GM19239 (cell line): ENCODE measurements at regions not wholly inside any gene's neighbourhood (a gene's known extent, or its start where the extent isn't known, plus 50 kb on each side); places are given as distances from the start of the nearest gene placed in this dataset.

ENCODE experiments used
- DNase-seq: peaks from one replicate; pipeline ENCODE4 v3.0.0; 2011; ENCODE audit warnings: low spot score; ENCODE audit not compliant: insufficient read length
- FAIRE-seq: peaks from 2 replicates; lab custom pipeline; 2011; peaks lifted over from hg19 to GRCh38; lab: Jason Lieb, UNC

DNA sequence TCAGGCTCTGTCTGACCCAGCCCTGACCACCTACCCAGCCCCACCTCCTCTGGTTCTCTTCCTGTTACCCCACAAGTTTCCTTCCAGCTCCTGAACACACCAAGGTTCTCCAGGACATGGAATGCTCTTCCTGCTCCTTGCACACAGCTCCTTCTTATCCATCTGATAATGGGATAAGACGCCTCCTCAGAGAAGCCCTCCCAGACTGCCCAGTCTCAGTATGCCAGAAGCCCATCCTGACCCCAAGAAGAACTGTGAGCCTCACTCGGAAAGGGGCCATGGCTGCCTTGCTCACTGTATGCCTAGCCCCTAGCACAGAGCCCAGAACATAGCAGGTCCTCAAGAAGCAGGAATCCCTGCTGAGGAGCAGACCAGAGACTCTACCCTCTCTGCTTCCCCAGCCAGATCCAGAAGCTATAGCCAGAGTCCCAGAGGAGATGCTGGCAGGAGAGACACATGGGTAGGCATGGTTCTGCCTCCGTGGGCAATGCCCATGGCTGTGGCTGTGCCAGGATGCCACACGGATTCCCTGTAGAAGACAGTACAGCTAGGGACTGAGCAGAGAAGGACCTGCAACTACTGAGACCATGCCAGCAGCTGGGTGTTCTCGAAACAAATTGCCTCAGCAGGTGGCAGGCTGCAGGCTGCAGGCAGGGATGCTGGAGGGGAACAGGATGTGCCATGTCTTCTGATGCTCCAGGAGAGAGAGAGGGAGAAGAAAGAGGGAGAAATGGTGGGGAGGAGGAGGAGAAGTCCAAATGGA lies 74.0 kb upstream of the LINGO1 start:
- no peak for DNase-seq

DNA sequence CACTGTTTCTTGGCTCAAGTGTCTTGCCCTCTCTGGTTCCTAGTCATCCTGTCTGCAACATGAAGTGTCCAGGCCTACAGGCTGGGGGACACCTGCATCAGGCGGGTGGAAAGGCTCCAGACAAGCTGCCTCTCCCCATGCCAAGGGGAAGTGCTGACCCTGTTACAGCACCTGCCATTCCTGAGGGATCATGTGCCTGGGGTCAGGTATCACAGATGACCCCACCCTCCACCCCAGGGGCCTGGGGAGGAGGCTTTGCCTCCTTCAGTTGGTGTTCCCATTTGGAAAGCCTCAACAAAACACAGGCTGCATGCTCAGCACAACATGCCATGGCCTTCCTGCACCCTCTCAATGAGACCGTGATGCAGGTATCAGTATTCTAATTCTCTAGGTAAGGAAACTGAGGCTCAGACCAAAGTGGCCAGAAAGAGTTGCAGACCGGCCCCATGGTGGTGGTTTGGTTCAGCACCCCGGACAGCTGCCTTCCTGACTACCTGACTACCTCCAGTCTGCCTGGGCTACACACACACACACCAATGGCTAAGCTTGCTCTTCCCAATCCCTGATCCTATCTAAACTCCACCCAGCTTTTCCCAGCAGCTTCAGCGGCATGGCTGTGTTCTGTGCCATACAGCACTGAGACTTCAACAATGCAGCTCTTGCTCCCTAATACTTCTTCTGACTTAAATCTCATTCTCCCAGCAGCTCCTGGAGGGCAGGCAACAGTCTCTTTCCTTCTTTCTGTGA lies 69.7 kb upstream of the LINGO1 start:
- DNase-seq (peak; percentile 28), FAIRE-seq (no peak)

More for the DNA sequence above, 74.0 kb upstream of the LINGO1 start:
- FAIRE-seq, result no peak

GRCh38 chr15:77698481-77698880 lies 65.8 kb upstream of the LINGO1 start:
- no peak for FAIRE-seq

GRCh38 chr15:77697893-77698292 lies 65.2 kb upstream of the LINGO1 start:
- FAIRE-seq, result no peak
- no peak for DNase-seq

More at GRCh38 chr15:77698481-77698880, 65.8 kb upstream of the LINGO1 start:
- no peak for DNase-seq

DNA sequence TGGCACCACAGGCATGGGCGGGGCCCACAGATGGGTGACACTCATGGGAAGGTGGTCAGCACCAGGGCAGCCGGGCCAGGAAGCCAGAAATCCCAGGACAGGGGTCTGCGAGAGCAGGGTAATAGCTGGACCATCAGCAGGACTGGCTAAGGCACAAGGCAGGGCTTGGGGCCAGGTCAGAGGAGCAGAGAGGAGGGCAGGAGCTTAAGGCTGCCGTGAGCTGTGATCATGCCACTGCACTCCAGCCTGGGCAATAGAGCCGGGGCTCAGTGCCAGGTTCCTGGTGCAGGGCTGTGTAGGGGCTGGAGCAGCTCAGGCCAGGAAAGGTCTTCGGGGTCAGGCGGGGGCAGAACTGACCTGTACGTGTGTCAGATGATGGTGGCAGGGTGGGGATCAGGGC lies 64.2 kb upstream of the LINGO1 start:
- no peak for FAIRE-seq
- DNase-seq, result no peak

DNA sequence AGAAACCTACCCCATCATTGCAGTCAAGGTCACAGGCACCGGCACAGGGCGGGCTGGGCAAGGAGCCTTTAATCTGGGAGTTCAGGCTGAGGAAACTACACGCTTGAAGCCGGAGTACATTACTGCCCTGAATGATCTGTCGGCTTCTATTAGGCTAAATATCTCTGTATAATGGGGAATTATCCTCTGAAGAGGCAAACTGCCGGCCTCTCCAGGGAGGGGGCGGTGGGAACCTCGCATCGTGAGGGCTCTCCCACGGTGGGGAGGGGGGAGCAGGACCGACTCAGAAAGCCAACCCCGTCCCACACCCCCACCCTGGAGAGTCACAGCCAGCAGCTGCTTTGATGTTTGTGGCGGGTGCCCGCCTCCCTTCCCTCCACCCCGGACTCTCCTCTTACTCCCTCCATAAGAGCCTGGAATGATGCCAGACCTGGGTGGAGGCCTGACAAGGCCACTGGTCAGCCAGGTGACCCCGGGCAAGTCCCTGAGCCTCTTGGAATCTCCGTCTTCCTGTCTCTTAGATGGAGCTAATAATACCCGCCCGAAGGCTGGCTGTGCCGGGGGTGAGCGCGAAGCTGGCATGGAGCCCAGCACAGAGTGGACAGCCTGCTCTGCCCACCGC lies 63.4 kb upstream of the LINGO1 start:
- DNase-seq (no peak), FAIRE-seq (no peak)

- no peak for DNase-seq
- FAIRE-seq, result no peak
Observed at GRCh38 chr15:77695548-77695947, 62.8 kb upstream of the LINGO1 start.

DNA sequence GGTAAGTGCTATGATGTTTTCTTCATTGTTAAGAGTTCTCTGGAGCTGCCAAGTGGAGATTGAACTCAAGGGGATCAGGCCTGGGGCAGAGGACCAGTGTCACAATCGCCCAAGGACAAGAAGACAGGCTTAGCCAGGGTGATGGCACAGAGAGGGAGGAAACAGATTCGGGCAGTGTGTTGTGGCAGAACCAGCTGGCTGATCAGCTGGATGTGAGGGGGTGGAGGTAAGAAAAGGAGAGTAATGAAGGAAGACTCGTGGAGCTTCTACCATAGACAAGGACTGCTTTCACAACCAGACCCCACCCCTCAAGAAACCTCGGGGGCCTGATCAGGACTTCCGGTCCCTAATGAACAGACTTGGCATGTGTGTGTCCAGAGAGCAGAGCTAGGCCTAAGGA lies 60.9 kb upstream of the LINGO1 start:
- DNase-seq, result no peak
- no peak for FAIRE-seq

GRCh38 chr15:77692614-77693013 lies 59.9 kb upstream of the LINGO1 start:
- DNase-seq (no peak), FAIRE-seq (no peak)

GRCh38 chr15:77691607-77692006 lies 58.9 kb upstream of the LINGO1 start:
- DNase-seq (no peak), FAIRE-seq (no peak)

GRCh38 chr15:77689821-77690220 lies 57.1 kb upstream of the LINGO1 start:
- no peak for DNase-seq
- FAIRE-seq, result no peak

GRCh38 chr15:77688693-77689092 lies 56.0 kb upstream of the LINGO1 start:
- FAIRE-seq (no peak), DNase-seq (no peak)

DNA sequence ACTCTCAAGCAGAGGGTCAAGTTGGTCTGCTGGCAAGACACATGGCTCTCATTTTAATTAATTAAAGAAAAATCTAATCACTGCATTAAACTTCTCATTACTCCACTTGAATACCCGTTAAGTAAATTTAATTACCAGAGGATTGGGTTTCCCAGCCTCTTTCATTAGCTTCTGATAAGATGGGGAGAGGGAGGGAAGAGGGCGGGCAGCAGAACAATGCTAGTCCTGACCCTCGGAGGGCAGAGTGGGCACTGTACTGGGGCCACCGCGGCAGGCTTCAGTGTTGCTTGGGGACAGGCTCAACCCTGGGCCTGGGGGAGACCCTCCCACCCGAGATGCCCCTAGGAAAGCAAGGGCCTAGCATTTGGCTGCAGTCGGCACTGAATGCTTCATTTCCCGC lies 55.6 kb upstream of the LINGO1 start:
- FAIRE-seq (no peak), DNase-seq (no peak)

GRCh38 chr15:77685082-77685815 lies 52.5 kb upstream of the LINGO1 start:
- FAIRE-seq, result no peak
- no peak for DNase-seq

DNA sequence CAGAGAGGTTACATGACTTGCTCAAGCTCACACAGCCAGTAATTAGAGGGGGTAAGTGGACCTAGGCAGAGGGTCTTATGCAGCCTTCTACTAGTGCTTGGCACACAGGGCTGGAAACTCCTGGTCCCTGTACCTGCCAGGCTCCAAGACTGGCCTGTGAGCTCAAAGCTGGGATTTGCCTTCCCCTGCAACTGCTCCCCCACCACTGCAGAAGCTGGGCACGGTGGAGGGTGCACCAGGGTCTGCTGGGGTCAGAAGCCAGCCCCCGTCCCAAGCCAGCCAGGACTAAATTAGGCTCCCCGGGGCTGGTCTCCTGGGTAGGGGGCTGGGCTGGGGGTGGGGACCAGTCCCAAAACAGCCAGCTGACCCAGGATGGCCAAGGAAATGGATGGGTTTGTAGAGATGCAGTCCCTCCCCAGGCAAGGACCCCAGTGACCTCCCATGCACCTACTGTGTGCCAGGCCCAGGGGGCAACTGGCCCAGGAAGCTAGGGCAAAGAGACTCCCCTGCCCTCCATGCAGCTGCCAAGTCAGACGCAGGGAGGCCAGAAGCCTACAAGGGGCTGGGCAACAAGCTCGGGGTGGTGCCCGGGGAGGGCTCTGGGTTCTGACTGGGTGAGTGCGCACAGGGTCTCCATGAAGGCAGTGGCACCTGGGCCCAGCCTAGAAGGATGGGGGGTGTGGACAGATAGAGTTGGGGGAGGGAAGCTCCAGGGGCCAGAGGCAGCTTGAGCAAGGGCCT lies 51.8 kb upstream of the LINGO1 start:
- FAIRE-seq (no peak), DNase-seq (no peak)

- DNase-seq, result no peak
- FAIRE-seq, result no peak
Observed at GRCh38 chr15:77682564-77682963, 49.9 kb upstream of the LINGO1 start.
